Hematopoietic multipotent progenitor cell treated with erythropoietin and hydrocortisone succinate and interleukin-3 and kit ligand, for 4 days (in vitro differentiated cells): ENCODE measurements at regions not wholly inside any gene's neighbourhood (a gene's known extent, or its start where the extent isn't known, plus 50 kb on each side); places are given as distances from the start of the nearest gene placed in this dataset.

Experiments
- DNase-seq: peaks from one replicate; pipeline ENCODE4 v3.0.0-alpha.2; 2015

DNA sequence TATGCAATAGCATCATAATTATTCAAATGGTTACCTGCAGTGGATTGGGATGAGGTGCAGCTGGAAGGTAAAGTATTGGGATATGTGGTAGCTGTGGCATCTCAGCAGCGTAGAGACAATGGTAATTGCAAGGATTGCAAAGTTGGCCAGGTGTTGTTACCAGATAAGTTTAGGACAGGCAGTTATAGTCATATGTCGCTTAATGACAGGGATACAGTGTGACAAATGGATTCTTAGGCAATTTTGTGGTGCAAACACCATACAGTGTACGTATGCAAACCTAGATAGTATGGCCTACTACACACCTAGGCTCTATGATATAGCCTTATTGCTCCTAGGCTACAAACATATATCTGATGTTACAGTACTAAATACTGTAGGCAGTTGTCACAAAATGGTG, 163.5 kb upstream of the LYZL2 start:
- no peak for DNase-seq

DNA sequence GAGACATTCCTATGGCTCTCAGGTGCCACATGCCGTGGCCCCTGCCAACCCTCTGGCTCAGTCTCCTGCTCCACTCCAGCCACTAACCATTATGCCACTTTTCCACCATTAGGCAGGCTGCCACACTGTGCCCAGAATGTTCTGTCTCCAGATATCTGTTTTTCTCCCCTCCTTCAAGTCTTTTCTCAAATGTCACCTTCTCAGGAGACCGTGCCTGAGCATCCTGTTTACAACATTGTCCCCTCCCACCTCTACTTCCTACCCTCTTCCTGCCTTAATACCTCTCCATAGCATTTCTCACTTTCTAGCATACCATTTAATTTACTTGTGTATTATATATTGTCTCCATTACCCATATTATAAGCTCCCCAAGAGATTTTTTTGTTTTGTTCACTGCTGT, 162.5 kb upstream of the LYZL2 start:
- no peak for DNase-seq

DNA sequence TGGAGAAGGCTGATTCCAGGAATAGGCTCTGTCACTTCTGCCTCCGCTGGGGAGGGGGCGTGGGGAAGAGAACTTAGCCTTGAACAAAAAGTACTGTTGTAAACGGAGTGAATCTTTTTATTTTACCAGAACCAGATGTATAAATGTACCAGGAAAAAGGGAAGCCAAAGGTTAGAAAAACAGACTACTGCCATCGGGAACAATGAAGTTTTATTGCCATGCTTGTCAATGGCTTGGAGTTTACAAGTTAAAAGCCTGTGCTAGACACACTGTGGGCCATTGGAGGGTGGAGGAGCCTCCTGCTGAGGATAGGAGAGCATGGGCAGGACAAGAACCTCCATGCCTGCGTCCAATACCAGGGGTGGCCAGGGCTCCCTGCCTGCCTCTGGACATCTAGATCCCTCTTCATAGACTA, 161.7 kb upstream of the LYZL2 start:
- no peak for DNase-seq

DNA sequence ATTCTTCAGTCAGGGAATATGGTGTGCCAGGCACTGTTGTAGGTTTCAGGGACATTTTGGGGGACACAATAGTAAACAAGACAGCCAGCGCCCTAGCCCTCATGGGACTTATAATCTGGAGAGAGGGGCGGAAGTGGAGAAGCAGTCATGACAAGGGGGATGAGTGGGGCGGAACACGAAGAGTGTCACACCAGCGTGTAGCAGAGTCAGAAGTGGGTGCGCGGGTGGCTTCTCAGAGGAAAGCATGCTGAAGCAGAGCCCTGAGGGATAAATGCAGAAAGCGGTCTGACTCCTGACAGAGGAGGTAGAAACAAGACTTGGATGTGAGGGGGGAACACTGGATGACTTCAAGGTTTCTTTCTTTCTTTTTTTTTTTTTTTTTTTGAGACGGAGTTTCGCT, 160.3 kb upstream of the LYZL2 start:
- no peak for DNase-seq

DNA sequence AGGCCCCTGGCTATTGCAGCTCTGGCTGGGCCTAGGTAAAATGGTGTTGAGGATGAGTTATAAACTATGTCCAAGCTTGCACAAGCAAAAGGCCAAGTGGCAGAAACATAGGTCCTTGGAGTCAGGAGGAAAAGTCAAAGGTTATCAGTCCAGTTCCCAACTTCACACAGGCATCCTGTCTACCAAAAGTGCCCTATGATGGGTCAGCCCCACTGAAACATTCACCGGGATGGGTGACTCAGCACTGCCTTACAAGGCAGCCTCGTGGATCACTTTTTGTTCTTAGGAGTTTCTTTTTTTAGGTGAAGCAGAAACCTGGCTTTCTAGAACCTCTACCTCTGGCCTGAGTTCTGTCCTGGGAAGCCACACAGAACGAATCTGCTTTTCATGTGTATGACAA, 158.8 kb upstream of the LYZL2 start:
- DNase-seq, result no peak

DNA sequence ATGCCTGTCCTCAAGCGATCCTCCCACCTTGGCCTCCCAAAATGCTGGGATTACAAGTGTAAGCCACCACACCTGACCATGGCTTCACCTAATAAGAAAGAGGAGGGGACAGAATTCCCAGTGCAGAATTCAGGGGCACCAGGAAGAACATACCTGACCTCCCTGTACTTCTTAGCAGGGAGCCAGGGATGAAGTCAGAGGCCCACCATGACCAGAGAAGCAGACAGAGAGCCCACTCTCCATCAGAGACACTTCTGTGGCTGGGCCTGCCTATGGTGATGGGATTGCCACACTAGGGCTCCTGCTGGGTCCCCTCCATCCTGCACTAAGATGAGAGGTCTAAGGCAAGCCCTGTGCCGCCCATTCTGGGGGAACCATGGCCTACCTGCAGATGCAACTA, 157.4 kb upstream of the LYZL2 start:
- DNase-seq, result no peak

DNA sequence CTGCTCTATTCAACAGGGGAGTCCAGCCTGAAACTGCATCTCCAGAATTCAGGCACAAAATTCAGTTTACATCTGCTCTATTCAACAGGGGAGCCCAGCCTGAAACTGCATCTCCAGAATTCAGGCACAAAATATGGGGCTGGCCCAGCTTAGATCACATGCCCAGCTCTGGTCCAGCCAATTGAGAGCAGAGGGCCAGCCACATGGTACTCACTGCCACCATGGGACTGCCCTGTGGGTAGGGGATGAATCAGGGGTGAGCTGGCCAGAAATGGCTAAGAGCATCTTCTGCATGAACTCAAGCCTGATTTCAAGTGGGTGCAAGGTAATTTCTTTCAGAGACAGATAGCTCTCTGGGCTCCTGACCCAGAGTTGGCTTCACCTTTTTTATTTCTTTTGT, 156.6 kb upstream of the LYZL2 start:
- no peak for DNase-seq

DNA sequence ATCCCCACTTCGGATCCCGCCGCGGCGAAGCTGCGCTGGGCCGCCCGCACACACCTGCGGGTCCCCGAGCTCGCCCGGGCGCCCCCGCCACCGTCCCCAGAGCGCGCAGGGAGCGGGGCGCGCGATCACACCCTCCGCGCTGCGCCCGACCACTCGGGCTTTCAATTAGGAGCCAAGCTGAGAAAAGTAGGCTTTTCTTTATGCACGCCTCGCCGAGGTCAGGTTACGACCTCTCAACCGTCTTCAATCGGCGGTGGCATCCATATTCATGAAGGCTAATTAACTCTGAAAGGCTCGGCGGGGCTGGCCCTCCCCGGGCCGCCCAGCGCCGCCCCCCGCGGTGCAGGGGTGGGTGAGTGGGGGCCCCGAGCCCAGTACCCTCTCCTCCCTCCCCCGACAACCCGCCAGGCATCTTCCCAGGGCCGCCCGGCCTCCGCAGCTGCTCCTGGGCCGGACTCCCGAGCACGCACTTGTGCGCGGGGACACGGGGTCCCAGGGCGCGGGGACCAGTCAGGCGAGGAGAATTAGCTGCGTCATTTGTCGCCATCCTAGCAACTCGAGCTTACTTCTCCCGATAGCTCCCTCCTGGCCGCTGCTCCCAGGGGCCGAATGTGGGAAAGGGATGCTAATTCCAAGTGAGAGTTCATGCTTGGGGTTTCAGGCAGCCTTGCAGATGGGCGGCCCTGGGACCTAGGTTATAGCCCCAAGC, 155.5 kb upstream of the LYZL2 start:
- DNase-seq, result peak; percentile 69

DNA sequence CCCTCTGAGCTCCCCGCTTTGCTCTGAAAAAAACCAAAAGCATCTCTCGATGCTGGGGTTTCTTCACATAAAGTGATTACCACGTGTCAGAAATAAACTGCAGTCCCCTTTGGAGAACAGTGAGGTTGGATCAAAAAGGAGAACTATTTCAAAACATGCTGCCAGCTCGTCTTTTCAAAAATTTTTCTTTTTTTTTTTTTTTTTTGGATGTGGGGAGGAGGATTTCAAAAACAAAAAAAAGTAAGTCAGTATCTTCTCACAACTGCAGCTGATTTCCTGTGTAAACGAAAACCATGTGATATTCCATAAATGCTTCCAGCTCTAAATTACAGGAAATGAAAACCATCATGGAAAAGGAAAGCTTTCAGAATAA, 155.0 kb upstream of the LYZL2 start:
- peak; percentile 66 for DNase-seq

DNA sequence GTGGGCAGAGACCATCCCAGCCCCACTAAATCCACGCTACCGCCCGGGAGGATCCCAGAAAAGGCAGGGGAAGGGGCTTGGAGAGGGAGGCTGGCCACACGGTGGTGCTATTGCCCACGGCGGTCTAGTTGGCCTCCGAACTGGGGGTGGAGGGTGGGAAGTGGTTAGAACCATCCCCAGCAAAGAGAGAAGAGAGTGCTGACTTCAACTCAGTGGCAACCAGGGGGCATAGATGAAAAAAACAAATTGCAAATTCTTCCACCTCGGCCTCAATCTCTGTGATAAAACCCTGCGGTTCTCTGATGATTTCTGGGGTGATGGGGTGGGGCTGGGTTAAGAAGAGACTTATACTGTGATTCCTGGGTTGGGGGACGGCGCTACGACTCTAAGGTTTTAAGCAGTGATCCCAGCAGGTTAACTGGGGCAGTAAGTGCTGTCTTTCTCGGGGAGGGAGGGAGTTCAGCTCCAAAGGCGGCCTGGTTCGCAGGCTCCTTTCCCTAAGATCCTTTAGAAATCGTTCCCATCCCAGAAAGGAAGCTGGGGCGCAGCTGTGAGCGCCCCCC, 154.5 kb upstream of the LYZL2 start:
- peak; percentile 90 for DNase-seq

DNA sequence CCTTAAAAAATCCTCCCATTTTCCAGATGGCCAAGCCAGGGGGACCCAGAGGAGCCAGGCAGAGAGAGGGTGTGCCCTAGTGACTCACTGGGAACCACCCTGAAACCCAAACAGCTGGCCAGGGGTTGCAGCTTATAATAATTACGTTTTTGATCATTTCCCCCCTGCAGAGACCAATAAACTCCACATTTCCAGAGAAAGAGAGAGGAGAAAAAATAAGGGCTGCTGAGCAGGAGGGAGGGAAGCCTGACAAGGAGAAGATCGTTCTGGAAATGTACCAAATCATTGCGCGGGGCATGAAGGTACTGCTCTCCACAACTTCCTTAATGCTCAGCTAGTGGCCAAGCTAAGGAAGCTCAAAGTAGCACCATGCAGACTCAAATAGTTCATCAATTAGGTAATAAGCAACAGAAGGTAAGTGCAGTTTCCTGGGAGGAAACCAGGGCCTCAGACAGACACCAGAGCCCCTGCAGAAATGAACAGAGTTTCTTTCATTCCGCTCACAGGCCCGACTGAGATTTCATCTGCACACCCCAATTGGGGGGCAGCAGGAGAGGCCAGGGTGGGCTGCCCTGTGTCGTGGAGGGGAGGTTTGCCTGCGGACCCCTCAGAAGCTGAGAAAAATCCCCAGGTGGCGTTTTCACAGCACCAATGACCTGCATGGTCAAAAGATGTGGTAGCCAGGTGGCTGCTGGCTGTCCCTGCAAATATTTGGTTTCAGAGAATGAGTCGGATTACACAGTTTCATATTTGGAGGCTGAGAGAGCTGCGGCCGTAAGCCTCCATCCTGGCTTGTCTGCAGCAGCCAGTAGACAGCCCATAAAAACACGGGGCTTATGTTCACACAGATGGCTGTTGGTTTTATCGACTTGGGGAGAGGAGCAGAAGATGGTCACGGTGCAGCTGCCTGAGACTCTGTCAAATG, 153.2 kb upstream of the LYZL2 start:
- peak; percentile 60 for DNase-seq

DNA sequence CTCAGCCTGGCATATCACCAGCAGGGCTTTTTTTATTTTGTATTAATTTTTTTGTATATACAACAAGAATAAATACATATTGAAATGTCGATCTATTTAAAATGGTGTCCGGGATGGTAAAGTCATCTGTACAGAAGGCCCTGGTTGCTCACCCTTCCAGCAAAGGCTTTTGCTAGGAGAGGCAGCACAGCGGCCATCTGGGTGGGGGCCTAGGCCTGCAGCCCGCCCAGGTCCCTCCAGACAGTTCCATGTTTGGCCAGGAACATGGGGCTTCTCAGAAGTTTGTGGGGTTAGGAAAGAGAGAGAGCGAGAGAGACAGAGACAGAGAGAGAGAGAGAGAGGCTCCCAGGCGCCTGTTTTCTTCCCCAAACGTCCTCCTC, 152.6 kb upstream of the LYZL2 start:
- DNase-seq, result no peak

DNA sequence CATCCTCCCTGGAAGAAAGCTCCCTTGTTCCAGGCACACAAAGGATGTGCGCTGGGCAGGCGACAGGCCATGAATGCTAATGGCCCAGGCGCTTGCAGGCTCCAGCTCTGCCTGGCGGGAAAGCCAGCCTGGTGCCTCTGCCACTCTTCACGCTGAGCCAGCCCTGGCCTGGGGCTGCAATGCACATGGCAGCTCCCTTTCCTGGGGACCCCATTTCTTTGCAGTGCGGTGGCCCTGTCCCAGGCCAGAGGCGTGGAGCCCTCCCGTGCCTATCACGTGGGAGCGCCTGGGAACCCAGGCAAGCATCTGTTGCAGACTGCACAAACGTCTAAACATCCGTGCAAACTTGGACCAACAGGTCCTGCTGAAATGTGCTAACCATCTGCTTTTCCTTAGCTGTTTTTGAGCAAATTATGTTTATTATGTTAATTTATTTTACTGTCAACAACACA, 152.1 kb upstream of the LYZL2 start:
- DNase-seq, result no peak

DNA sequence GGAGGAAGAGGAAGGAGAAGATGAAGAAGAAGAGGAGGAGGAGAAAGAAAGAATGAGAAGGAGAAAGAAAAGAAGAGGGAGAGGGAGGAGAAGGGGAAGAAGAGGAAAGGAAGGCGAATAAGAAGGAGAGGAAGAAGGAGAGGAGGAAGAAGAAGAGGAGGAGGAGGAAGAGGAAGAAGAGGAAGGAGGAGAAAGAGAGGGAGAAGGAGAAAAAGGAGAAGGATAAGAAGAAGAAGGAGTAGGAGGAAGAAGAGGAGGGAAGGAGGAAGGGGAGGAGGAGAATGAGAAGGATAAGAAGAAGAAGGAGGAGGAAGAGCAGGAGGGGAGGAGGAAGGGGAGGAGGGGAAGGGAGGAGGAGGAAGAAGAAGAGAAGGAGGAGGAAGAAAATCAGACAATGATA, 149.2 kb upstream of the LYZL2 start:
- DNase-seq, result no peak

DNA sequence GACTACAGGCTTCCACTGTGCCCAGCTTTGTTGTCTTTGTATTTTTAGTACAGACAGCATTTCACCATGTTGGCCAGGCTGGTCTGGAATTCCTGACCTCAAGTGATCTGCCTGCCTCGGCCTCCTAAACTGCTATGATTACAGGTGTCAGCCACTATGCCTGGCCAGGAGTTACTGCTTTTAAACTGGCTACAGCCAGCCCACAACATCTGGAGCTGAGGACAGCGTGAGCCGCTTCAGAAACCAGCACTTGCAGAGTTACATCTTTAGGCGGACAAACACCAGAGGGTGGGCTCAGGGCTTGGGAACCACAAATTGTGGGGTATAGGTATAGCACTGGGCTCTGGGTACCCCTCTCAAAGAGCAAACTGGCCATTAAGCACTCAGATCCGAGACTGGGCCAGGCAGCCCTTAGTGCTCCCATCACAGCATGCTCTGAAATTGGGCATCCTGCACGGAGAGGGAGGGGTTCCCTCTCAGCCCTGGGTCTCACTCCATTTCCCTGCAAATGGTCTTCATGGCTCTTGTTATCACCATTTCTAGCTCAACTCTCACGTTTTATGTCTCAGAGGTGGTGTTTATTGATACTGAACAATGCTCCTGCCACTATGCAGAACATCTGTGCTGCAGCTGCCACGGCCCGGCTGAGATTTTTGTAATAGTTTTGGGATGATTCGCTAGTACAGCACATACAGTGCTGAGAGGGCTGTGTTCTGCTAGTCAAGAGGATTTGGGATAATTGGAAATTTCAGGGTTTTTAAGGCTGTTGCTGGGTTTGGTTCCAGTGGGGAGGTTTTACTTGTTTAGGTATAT, 146.4 kb upstream of the LYZL2 start:
- DNase-seq, result no peak

DNA sequence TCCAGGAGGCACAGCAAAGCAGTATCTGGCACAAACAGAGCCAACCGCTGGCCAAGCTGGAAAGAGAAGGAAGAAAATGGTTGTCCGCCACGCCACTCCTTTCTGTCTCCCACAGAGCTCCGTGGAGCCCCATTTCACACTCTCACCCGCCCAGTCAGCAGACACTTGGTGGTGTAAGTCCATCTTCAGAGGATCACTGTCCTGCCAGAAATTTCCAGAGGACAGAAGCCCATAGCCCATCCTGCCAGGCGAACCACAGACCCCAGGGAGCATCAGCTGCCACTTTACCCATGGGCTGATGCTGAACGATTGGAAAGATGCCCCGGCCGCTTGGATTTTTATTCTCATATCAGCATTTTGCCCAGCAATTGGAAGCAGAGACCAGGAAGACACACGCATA, 144.7 kb upstream of the LYZL2 start:
- DNase-seq, result no peak

DNA sequence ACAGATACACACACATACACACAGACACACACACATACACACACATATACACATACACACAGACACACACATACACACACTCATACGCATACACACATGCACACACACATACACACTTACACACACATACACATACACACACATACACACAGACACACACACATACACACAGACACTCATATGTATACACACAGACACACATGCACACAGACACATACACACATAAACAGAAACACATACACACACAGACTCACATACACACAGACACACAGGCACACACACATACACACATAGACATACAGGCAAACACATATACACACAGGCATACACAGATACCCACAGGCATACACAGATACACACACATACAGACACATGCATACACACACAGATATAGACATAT, 143.9 kb upstream of the LYZL2 start:
- DNase-seq, result no peak

DNA sequence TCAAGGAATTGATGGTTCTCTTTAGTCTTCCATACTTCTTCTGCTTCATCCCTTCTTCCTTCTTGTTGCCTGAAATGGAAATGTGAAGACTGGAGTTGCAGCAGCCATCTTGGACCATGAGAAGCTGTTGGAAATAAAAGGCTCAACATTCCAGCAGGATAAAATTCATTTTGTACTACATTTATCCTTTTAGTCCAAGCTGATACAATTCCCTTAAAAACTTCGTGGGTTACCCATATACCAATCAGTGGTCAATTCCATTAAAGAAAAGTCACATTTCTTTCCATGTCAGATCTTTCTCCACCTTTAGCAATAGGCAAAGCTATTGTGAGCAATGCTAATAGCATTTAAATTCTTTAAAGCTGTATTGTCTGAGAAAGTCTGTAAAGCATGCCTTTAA, 141.3 kb upstream of the LYZL2 start:
- DNase-seq, result no peak

DNA sequence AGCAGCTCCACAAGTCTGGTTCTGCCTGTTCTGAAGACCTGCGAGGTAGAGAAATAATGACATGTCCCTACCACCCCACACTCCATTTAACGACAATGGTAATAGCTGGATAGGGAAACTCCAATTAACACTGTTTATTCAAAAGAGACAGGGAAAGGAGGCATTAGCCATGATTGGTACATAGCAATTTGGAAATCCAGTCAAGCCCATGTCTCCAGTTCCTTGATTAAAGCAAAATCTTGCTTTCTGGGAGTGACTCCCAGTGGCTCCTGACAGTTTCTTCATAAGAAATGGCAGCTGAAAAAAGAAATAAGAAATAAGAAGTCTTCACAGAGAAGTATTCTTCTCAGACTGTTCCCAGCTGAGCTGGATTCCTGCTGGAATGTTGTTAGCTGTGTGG, 140.7 kb upstream of the LYZL2 start:
- DNase-seq, result no peak

DNA sequence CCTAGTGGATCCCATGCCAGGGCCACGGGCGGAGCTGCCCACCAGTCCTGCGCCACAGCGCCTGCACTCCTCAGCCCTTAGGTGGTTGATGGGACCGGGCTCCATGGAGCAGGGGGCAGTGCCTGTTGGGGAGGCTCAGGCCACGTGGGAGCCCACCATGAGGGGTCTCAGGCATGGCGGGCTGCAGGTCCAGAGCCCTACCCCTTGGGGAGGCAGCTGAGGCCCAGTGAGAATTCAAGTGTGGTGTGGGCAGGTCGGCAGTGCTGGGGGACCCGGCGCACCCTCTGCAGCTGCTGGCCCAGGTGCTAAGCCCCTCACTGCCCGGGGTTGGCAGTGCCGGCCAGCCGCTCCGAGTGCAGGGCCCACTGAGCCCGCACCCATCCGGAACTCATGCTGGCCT, 139.8 kb upstream of the LYZL2 start:
- no peak for DNase-seq

DNA sequence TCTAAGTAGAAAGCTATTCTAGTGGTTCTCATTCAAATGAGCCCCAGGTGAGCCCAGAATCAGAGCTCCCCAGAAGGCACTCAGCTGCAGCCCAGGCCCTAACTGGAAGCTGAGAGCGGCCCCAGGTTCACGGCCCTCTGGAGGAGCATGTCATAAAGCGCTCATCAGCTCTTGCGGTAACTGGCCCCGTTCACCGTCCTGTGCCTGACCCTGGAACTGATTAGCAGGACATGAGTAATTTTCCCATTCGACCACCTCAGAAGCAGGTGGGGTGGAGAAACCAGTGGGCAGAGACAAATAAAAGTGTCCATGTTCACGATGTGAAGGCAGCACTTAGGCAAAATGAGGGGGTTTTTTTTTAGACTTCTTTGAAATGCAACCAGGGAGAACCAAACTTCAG, 136.1 kb upstream of the LYZL2 start:
- no peak for DNase-seq

DNA sequence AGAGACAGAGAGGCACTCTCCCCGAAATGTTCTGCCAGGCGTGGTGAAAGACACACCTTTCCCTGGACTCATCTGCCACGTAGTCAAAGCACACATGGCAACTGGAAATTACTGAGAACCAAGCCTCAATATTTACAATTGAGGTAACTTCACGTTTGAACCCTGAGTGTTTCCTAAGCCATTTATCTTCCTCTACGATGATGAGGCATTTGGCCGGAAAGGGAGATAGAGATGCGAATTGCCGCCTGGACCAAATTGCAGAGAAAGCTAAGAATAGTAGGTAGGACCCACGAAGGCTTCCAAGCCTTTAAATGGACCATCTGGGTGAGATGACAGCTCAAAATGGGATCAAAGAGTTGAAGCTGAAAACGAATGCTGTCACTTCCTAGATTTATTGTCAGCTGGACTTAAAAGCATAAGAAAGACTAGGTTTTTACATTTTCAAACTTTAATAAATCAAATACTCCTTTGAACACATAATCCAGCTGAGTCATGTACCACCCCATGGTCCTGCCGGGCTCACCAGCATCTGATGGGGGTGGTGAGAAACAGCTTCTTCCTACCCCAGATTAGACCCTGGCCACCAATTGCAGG, 135.6 kb upstream of the LYZL2 start:
- DNase-seq, result no peak

DNA sequence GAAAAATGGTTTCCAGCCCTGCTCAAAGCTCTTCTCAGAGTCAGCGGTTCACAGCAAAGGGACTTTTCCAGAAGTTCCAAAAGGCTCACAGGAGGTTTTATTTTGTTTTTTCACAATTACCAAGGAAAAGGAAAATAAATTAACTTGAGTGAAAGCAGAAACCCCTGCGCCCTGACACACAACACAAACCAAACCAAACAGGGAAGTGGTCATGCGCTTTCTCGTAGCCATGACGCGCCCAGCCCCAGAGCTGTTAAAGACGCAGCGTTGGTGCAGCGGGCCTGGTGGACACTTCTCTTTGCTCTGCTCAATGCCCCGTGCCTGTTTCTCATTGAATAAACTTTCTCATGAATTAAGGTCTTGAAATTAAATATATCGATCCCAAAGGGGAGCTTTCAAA, 134.4 kb upstream of the LYZL2 start:
- DNase-seq, result peak; percentile 72
